Tibial nerve (tissue), 4 donors: ENCODE measurements at regions not wholly inside any gene's neighbourhood (a gene's known extent, or its start where the extent isn't known, plus 50 kb on each side); places are given as distances from the start of the nearest gene placed in this dataset.

Experiments used
- DNase-seq, 2 donors: peaks; one replicate each; pipeline ENCODE4 v3.0.0-alpha.2; 2019; ENCODE audit warnings: low spot score in 2 of 2
- H3K27ac ChIP-seq, 4 donors: fragments of 200-600 bp; sonication (generic) in 3 of 4; one replicate each; pipeline ENCODE4 v1.5.1; 2017 to 2019; ENCODE audit warnings: mild to moderate bottlenecking in 1 of 4
- H3K27me3 ChIP-seq, 2 donors: fragments of 200-600 bp; sonication (generic) in 1 of 2; one replicate each; pipeline versions ENCODE4 v1.5.1 to v1.6.0; 2017 to 2019
- H3K36me3 ChIP-seq, 3 donors: fragments of 200-600 bp; sonication (generic); one replicate each; pipeline ENCODE4 v1.5.1; 2018 to 2019
- H3K4me1 ChIP-seq, 4 donors: fragments of 200-600 bp; sonication (generic) in 3 of 4; one replicate each; pipeline ENCODE4 v1.5.1; 2017 to 2019
- H3K4me3 ChIP-seq, 4 donors: fragments of 200-600 bp; sonication (generic) in 3 of 4; one replicate each; pipeline ENCODE4 v1.5.1; 2017 to 2019; ENCODE audit warnings: mild to moderate bottlenecking in 1 of 4, moderate library complexity in 1 of 4
- H3K9me3 ChIP-seq, 4 donors: fragments of 200-600 bp; sonication (generic) in 3 of 4; one replicate each; pipeline ENCODE4 v1.5.1; 2017 to 2019
- EP300 ChIP-seq, 2 donors: sonication (generic); formaldehyde crosslinking; IDR thresholded peaks; one replicate each; pipeline ENCODE4 v1.6.1; 2017; ENCODE audit warnings: antibody characterized with exemption in 2 of 2, mild to moderate bottlenecking in 1 of 2
- POLR2A ChIP-seq, 2 donors: fragments of 450-650 bp; IDR thresholded peaks; one replicate each; pipeline ENCODE4 v1.6.1; 2017; ENCODE audit warnings: antibody characterized with exemption in 2 of 2, mild to moderate bottlenecking in 2 of 2, moderate library complexity in 2 of 2
- WGBS, 2 donors: methylation state at CpG; one replicate each; pipeline ENCODE4 v1.1.5; 2018; 5-methylcytosine and 5-hydroxymethylcytosine counted together
- TF ChIP-seq, protein P1 (sequence below), 5 experiments: fragments of 200-600 bp in 3 of 5; fragments of 450-650 bp in 2 of 5; sonication (generic) in 3 of 5; IDR thresholded peaks; one replicate each; pipeline ENCODE4 v1.5.1; 2016 to 2019; ENCODE audit warnings: antibody characterized with exemption in 5 of 5, mild to moderate bottlenecking in 3 of 5, moderate library complexity in 2 of 5

DNA sequence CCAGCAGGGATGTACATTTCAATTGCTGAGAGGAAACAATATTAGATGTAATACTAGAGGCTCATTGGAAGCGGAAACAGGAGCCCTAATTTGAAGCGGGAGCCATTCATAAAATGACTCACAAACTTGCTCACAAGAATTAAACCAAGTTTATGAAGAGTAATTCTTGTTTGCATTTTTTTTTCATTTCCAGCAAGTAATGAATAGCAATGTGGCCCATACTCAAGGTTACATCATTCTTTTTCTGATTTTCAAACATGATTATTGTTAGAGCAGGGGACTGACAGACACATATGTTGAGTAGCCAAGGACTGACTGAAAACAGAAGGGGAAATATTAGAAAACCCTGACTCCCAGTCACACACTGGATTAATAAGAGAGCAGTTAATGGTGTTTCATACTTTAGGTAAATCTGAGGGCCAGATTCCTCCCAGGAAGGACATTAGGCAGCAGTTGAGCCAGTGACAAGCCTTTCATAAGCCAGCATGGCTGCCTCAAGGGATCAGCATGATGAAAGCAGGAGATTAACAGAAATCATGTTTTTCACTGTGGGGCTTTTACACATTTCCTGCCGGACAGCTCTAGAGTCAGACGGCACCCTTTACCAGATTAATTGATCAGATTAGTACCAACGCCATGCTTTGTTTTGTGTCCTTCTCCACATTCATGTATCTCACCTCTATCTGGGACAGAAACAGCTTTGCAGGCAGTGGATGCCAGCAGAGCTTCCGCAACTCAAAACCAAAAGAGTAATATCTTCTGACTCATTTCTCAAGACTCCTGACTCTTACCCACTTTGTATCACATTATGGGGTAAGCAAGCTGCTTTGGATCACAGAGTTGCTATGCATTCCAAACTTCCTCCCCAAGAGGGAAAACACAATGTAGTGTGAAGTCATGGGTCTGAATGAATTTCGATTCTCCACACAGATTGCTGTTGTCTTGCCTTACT lies 831.6 kb downstream of the KCNA4 start:
- Histone ChIP-seq H3K27ac (no peak overlapping the region), H3K27me3 (no peaks in the 10 kb centered on the region), H3K36me3 (no peaks in the 10 kb centered on the region), H3K9me3 (no peaks in the 10 kb centered on the region), H3K4me3 (no peak overlapping the region), H3K4me1 (no peaks in the 10 kb centered on the region)
- TF ChIP-seq, protein P1, sequence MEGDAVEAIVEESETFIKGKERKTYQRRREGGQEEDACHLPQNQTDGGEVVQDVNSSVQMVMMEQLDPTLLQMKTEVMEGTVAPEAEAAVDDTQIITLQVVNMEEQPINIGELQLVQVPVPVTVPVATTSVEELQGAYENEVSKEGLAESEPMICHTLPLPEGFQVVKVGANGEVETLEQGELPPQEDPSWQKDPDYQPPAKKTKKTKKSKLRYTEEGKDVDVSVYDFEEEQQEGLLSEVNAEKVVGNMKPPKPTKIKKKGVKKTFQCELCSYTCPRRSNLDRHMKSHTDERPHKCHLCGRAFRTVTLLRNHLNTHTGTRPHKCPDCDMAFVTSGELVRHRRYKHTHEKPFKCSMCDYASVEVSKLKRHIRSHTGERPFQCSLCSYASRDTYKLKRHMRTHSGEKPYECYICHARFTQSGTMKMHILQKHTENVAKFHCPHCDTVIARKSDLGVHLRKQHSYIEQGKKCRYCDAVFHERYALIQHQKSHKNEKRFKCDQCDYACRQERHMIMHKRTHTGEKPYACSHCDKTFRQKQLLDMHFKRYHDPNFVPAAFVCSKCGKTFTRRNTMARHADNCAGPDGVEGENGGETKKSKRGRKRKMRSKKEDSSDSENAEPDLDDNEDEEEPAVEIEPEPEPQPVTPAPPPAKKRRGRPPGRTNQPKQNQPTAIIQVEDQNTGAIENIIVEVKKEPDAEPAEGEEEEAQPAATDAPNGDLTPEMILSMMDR (IDR thresholded peaks at IDR 0.05) = no peak
- TF ChIP-seq POLR2A (IDR thresholded peaks at IDR 0.05) = no peak
- no peak for TF ChIP-seq EP300 (IDR thresholded peaks at IDR 0.05)
- no peak for DNase-seq
- WGBS, 2 donors = 48 to 58% methylated on average over 7 of the region's 7 CpGs

DNA sequence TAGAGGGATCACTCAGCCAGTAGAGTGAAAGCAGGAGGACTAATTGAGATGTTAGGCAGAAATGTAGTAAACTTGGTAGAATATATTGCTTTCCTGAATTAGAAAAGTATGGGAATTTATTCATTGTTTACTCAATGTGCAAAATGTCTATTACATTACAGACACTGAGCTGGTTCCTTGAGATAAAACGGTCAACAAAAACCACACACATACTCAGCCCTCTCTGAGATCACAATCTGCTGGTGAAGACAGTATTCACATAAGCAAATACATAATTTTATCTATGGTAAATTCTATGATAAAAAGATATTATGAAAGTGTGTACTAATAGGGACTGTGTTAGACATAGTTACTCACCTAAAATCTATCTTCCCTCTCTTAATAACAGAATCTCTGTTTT lies 833.5 kb downstream of the KCNA4 start:
- no peak overlapping the region for H3K4me3 ChIP-seq
- H3K4me1 ChIP-seq = no peaks in the 10 kb centered on the region
- no peak for DNase-seq
- WGBS, 2 donors = 69 to 83% methylated on average over 1 of the region's 1 CpG
- H3K9me3 ChIP-seq = no peaks in the 10 kb centered on the region
- no peak overlapping the region for H3K27ac ChIP-seq
- no peak for TF ChIP-seq EP300 (IDR thresholded peaks at IDR 0.05)
- TF ChIP-seq POLR2A (IDR thresholded peaks at IDR 0.05) = no peak
- TF ChIP-seq, protein P1 (IDR thresholded peaks at IDR 0.05) = no peak
- H3K36me3 ChIP-seq = no peaks in the 10 kb centered on the region
- no peaks in the 10 kb centered on the region for H3K27me3 ChIP-seq

DNA sequence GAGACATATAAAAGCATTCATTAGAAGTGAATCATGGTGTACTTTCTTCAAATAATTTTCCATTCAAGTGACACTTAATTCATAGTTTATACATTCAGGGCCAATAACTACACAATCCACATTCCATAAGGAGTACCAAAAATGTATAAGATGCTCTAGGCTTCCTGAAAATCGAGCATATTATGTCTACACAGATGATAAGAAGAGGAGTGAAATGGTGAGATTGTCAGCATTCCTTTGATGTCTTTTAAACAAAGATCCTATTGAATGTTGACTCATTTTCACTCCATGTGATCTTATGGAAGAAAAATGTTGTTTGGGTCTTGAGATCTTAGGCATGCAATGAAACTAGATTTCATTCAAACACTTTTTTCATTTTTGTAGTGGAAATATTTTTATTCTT lies 843.2 kb downstream of the KCNA4 start:
- no peak for TF ChIP-seq POLR2A (IDR thresholded peaks at IDR 0.05)
- DNase-seq = no peak
- no peak overlapping the region for H3K27ac ChIP-seq
- no peaks in the 10 kb centered on the region for H3K4me1 ChIP-seq
- no peaks in the 10 kb centered on the region for H3K27me3 ChIP-seq
- H3K4me3 ChIP-seq = no peak overlapping the region
- no peaks in the 10 kb centered on the region for H3K36me3 ChIP-seq
- WGBS, 2 donors = 3 to 19% methylated on average over 1 of the region's 1 CpG
- no peaks in the 10 kb centered on the region for H3K9me3 ChIP-seq

DNA sequence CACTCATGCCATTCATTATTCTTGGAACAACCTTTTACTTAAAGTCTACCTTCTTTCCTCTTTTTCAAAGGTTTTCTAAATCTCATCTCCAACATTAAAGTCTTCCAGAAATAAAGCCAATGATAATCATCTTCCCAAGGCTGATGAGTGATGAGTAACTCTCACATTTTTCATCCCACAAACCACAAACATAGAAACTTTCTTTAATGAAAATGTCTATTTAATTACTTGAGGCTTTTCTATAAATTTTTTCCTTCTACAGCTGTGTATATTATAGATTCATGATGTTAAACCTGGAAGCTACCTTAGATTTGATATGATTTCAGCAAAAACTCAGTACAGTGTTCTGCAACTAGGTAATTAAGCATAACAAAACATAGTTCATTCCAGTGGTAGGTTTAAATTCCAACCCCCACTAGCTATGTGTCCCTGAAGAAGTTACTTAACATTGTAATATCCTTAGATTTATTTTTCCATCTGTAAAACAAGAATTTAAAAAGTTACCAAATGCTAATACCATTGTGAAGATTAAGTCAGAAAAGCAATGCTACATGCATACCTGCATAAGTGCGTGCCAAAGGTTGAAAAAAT lies 845.4 kb downstream of the KCNA4 start:
- TF ChIP-seq POLR2A (IDR thresholded peaks at IDR 0.05) (no peak), EP300 (IDR thresholded peaks at IDR 0.05) (no peak)
- TF ChIP-seq, protein P1 (IDR thresholded peaks at IDR 0.05) = no peak
- 91 to 94% methylated on average over 1 of the region's 1 CpG for WGBS, 2 donors

DNA sequence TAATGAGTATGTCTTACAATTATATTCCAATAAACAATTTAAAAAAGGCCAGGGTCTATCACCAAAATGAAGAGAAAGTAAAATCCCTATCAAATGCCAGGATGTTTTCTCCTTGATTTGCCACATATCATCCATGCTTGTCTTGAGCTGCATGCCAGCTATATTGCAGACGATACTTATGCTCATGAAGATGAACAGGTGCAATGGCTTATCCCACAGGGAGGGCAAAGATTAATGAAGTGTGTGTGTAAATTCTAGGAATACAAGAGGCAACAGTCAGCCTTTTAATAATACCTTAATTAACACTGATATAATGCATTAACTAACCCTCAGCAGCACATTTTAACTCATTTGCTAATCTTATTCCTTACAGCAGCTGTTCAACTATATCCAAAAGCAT lies 850.5 kb downstream of the KCNA4 start:
- Histone ChIP-seq H3K36me3 (no peaks in the 10 kb centered on the region), H3K9me3 (no peaks in the 10 kb centered on the region), H3K4me1 (no peaks in the 10 kb centered on the region), H3K27me3 (no peaks in the 10 kb centered on the region), H3K27ac (no peak overlapping the region), H3K4me3 (no peak overlapping the region)
- TF ChIP-seq, protein P1 (IDR thresholded peaks at IDR 0.05) = no peak
- TF ChIP-seq POLR2A (IDR thresholded peaks at IDR 0.05) = no peak
- no peak for TF ChIP-seq EP300 (IDR thresholded peaks at IDR 0.05)
- WGBS, 2 donors = 79 to 88% methylated on average over 1 of the region's 1 CpG
- no peak for DNase-seq

More for the DNA sequence above, 845.4 kb downstream of the KCNA4 start:
- Histone ChIP-seq H3K36me3 (no peaks in the 10 kb centered on the region), H3K4me3 (no peak overlapping the region), H3K4me1 (no peaks in the 10 kb centered on the region), H3K27me3 (no peaks in the 10 kb centered on the region), H3K9me3 (no peaks in the 10 kb centered on the region), H3K27ac (no peak overlapping the region)
- no peak for DNase-seq
